IgD-negative memory B cell (primary cell): ENCODE measurements at regions not wholly inside any gene's neighbourhood (a gene's known extent, or its start where the extent isn't known, plus 50 kb on each side); places are given as distances from the start of the nearest gene placed in this dataset.

Experiments
- H3K27ac Mint-ChIP-seq, 3 donors: one replicate each; pipeline ENCODE4 v1.8.0; 2020 to 2022; ENCODE audit warnings: mild to moderate bottlenecking in 3 of 3, mixed read lengths in 3 of 3, moderate library complexity in 1 of 3
- H3K27me3 Mint-ChIP-seq: one replicate; pipeline ENCODE4 v1.8.0; 2021; ENCODE audit warnings: mixed read lengths
- H3K36me3 Mint-ChIP-seq: one replicate; pipeline ENCODE4 v1.8.0; 2020; ENCODE audit warnings: mild to moderate bottlenecking, mixed read lengths
- H3K4me1 Mint-ChIP-seq, 3 donors: one replicate each; pipeline ENCODE4 v1.8.0; 2020 to 2022; ENCODE audit warnings: mixed read lengths in 3 of 3, mild to moderate bottlenecking in 1 of 3
- H3K4me3 Mint-ChIP-seq, 4 donors: one replicate each; pipeline ENCODE4 v1.8.0; 2020 to 2022; ENCODE audit warnings: mild to moderate bottlenecking in 4 of 4, mixed read lengths in 4 of 4, moderate library complexity in 3 of 4
- H3K9me3 Mint-ChIP-seq, 3 donors: one replicate each; pipeline ENCODE4 v1.8.0; 2020 to 2021; ENCODE audit warnings: mixed read lengths in 3 of 3, mild to moderate bottlenecking in 1 of 3

DNA sequence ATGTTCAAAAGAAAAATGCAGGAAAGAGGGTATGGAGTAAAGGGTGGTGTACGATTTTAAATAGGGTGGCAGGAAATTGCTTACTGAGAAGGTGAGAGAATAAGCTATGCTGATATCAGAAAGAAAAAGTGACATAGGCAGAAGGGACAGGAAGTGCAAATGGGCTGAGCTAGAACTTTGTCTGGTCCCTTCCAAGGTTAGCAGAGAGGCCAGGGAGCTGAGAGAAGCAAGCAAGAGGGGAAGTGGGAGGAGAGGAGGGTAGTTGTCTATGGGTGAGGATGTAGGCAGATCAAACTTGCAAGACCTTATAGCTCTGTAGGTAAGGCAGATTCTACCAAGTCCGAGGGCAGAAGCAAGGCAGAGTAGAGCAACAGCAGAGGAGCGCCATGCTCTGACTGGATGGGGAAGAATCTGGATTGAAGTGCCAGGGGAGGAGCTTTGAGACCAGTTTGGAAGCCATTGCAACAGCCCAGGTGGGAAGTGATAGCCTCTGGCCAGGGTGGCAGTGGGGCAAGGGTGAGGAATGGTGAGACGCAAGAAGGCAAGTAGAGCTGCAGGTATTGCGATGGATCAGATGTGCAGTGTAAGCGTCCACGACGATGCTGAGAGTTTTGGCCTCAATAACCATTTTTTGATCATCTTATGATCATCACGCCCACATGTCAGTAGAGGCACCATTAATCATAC lies 134.4 kb upstream of the APCDD1 start:
- Mint-ChIP-seq H3K4me3 (no peak overlapping the region), H3K4me1 (peaks cover 17 to 21% (median 19%) of the 10 kb centered on the region in 3 donors), H3K36me3 (no peaks in the 10 kb centered on the region), H3K9me3 (no peaks in the 10 kb centered on the region), H3K27me3 (no peaks in the 10 kb centered on the region), H3K27ac (no peak overlapping the region)

DNA sequence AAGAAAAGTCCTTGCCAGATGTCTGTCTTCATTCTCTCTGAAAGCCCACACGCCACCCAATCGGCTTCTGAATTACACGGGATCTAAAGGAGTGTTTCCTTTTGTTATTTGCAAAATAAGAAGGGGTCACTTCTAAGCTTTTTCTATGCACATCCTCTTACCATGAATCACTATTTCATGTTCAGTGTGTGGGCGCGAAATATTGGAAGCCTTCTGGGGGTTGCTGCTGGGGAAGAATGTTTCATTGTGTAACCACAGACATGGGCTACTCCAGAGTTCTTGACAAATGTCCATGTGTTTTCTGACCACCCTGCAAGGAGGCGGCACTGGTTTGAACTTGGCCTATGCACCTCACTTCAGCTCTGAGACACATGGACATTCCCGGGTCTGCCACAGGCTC lies 133.6 kb upstream of the APCDD1 start:
- Mint-ChIP-seq H3K9me3 (no peaks in the 10 kb centered on the region), H3K27me3 (no peaks in the 10 kb centered on the region), H3K4me1 (peaks cover 10 to 16% (median 13%) of the 10 kb centered on the region in 3 donors), H3K4me3 (no peak overlapping the region), H3K27ac (no peak overlapping the region), H3K36me3 (no peaks in the 10 kb centered on the region)

DNA sequence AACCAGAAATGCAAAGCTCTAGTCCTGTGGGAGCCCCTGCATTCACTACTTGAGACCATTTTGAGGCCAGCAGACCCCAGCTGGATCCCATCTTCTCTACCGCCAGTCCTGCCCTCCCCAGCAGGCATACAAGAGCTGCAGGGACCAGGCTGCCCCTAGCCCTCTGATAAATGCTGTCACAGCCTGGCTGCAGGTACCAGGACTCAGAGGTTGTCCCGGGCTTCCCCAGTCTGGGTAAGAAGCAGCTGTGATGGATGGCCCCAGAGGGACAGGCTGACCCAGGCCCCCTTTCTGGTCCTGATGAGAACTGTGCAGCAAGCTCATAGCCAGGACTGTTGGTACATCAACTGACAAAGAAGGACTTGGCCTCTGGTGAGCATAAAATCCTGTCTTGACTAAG lies 132.9 kb upstream of the APCDD1 start:
- peaks cover 7 to 15% (median 13%) of the 10 kb centered on the region in 3 donors for H3K4me1 Mint-ChIP-seq
- H3K4me3 Mint-ChIP-seq = no peak overlapping the region
- H3K27ac Mint-ChIP-seq = no peak overlapping the region
- no peaks in the 10 kb centered on the region for H3K27me3 Mint-ChIP-seq
- H3K9me3 Mint-ChIP-seq = no peaks in the 10 kb centered on the region
- H3K36me3 Mint-ChIP-seq = no peaks in the 10 kb centered on the region

- Mint-ChIP-seq H3K27ac (no peak overlapping the region), H3K27me3 (no peaks in the 10 kb centered on the region), H3K36me3 (no peaks in the 10 kb centered on the region), H3K4me3 (no peak overlapping the region), H3K9me3 (peaks cover 0 to under 1% (median 0%) of the 10 kb centered on the region in 3 donors), H3K4me1 (peaks cover 3 to 12% (median 8%) of the 10 kb centered on the region in 3 donors)
Measured at GRCh38 chr18:10322004-10322403, 132.4 kb upstream of the APCDD1 start.

- Mint-ChIP-seq H3K27me3 (no peaks in the 10 kb centered on the region), H3K36me3 (no peaks in the 10 kb centered on the region), H3K4me3 (no peak overlapping the region), H3K4me1 (peaks cover 0 to 7% (median 7%) of the 10 kb centered on the region in 3 donors), H3K27ac (no peak overlapping the region), H3K9me3 (peaks cover 0 to 2% (median 0%) of the 10 kb centered on the region in 3 donors)
Measured at GRCh38 chr18:10322435-10322834, 132.0 kb upstream of the APCDD1 start.

DNA sequence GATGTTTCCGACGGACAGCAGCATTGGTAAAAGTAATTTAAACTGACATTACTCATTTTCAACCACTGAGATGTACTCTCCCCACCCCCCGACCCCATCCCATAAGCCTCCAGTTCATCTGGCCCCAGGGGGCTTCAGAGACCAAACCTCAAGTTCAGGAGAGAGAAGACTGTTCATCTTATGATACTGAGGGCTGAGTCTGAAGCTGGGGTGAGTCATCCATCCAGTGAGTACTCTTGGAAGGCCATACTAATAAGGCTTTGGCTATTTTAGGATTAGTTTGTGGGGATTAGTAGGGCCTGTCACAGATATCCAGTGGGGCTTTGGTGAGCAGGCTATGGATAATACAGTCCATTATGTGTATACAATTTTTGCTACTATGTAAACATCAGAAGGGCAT lies 125.3 kb upstream of the APCDD1 start:
- no peak overlapping the region for H3K4me3 Mint-ChIP-seq
- H3K4me1 Mint-ChIP-seq = no peaks in the 10 kb centered on the region
- no peaks in the 10 kb centered on the region for H3K36me3 Mint-ChIP-seq
- no peaks in the 10 kb centered on the region for H3K27me3 Mint-ChIP-seq
- H3K27ac Mint-ChIP-seq = no peak overlapping the region
- H3K9me3 Mint-ChIP-seq = peaks cover 0 to 3% (median 2%) of the 10 kb centered on the region in 3 donors

DNA sequence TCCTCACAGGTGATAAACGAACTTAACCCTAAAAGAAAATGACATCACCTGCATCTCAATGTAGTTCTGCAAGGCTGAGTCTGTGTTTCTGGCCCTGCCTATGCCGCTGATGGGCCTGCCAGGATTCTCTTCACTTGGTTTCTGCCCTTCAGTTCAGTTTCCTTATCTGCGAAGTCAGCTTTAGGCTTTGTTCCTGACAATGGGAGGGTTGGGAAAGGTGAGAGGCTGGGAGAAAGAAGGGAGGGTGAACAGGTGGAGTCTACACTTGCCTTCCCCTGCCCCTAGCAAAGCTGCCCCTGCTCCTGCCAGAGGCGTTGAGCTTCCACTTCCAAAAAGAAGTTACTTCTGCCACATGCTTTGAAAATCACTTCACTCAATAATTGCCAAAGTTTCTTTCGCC lies 124.0 kb upstream of the APCDD1 start:
- H3K4me3 Mint-ChIP-seq = no peak overlapping the region

GRCh38 chr18:10332452-10332851 lies 122.0 kb upstream of the APCDD1 start:
- H3K4me3 Mint-ChIP-seq = no peak overlapping the region
- no peaks in the 10 kb centered on the region for H3K4me1 Mint-ChIP-seq
- no peak overlapping the region for H3K27ac Mint-ChIP-seq
- H3K9me3 Mint-ChIP-seq = peaks cover 0 to 3% (median 0%) of the 10 kb centered on the region in 3 donors
- no peaks in the 10 kb centered on the region for H3K36me3 Mint-ChIP-seq
- no peaks in the 10 kb centered on the region for H3K27me3 Mint-ChIP-seq

More for the DNA sequence above, 124.0 kb upstream of the APCDD1 start:
- Mint-ChIP-seq H3K4me1 (no peaks in the 10 kb centered on the region), H3K27ac (peak overlapping the region in 1 of 3 donors; percentile 33), H3K27me3 (no peaks in the 10 kb centered on the region), H3K9me3 (peaks cover 0 to 3% (median 2%) of the 10 kb centered on the region in 3 donors), H3K36me3 (no peaks in the 10 kb centered on the region)

- H3K9me3 Mint-ChIP-seq = peaks cover 3 to 4% (median 4%) of the 10 kb centered on the region in 3 donors
- H3K36me3 Mint-ChIP-seq = no peaks in the 10 kb centered on the region
- H3K4me3 Mint-ChIP-seq = no peak overlapping the region
- no peak overlapping the region for H3K27ac Mint-ChIP-seq
- H3K4me1 Mint-ChIP-seq = no peaks in the 10 kb centered on the region
- H3K27me3 Mint-ChIP-seq = no peaks in the 10 kb centered on the region
Measured at GRCh38 chr18:10336749-10337350, 117.6 kb upstream of the APCDD1 start.

- H3K4me3 Mint-ChIP-seq = no peak overlapping the region
Measured at GRCh38 chr18:10340821-10341220, 113.6 kb upstream of the APCDD1 start.

DNA sequence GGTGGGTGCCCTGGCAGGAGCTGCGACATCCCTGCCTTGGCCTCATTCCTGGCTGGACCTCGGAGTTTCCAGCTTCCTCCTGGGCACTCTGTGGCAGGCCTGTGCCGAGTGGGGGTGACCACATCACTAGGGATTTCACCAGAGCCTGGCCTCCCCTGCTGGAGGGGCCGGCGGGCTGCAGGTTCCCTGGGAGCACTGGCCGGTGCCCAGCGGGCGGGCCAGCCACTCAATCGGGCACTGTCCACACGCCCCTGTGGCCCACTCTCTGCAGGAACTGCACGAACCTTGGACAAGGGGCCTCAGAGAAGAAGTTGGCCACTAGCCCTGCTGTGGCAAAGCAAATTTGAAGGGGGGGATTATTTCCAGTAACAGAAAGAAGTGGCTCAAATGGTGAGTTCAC lies 110.7 kb upstream of the APCDD1 start:
- Mint-ChIP-seq H3K4me1 (no peaks in the 10 kb centered on the region), H3K27me3 (peaks cover 2% of the 10 kb centered on the region), H3K27ac (no peak overlapping the region), H3K9me3 (peaks cover 3 to 4% (median 4%) of the 10 kb centered on the region in 3 donors), H3K36me3 (no peaks in the 10 kb centered on the region), H3K4me3 (no peak overlapping the region)

More at GRCh38 chr18:10340821-10341220, 113.6 kb upstream of the APCDD1 start:
- Mint-ChIP-seq H3K9me3 (peaks cover 3 to 4% (median 4%) of the 10 kb centered on the region in 3 donors), H3K27ac (peak overlapping the region in 1 of 3 donors; percentile 84), H3K36me3 (no peaks in the 10 kb centered on the region), H3K4me1 (no peaks in the 10 kb centered on the region), H3K27me3 (peaks cover 2% of the 10 kb centered on the region)

DNA sequence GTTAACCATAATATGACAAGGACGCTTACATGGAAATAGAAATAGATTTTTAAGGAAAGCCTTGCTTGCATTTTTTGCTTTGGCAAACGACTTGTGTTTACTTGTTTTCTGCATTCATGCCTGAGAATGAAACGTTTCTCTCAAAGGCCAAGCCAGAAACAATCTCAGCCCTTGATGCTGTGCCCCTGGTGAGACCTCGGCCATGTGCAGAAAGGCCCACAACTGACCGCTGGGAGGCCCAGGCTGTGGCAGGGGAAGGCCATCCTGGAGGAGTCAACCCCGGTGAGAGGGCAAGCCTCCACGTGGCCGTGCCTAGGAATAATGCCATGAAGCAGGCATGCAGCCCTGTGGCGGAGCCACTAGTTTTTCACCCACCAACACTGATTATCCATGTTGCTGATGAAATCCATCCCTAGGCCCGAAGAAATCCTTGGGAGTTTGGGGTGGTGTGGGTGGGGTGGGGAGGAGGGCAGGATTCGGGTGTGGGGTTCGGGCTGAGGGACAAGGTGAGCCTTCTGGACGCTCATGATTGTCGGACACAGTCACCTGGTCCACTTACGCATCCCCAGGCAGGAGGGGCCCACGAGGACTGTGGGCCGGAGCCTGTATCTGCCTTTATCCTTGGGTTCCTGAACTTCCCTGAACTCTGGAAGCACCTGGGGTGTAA lies 107.6 kb upstream of the APCDD1 start:
- no peaks in the 10 kb centered on the region for H3K4me1 Mint-ChIP-seq
- no peaks in the 10 kb centered on the region for H3K9me3 Mint-ChIP-seq
- H3K36me3 Mint-ChIP-seq = peaks cover 2% of the 10 kb centered on the region
- H3K27ac Mint-ChIP-seq = no peak overlapping the region
- H3K27me3 Mint-ChIP-seq = peaks cover 2% of the 10 kb centered on the region
- no peak overlapping the region for H3K4me3 Mint-ChIP-seq

- peaks cover 2% of the 10 kb centered on the region for H3K36me3 Mint-ChIP-seq
- H3K4me1 Mint-ChIP-seq = peaks cover 0 to 1% (median 0%) of the 10 kb centered on the region in 3 donors
- no peak overlapping the region for H3K4me3 Mint-ChIP-seq
- H3K27ac Mint-ChIP-seq = no peak overlapping the region
- peaks cover 2% of the 10 kb centered on the region for H3K27me3 Mint-ChIP-seq
- no peaks in the 10 kb centered on the region for H3K9me3 Mint-ChIP-seq
Measured at GRCh38 chr18:10349561-10349960, 104.9 kb upstream of the APCDD1 start.

DNA sequence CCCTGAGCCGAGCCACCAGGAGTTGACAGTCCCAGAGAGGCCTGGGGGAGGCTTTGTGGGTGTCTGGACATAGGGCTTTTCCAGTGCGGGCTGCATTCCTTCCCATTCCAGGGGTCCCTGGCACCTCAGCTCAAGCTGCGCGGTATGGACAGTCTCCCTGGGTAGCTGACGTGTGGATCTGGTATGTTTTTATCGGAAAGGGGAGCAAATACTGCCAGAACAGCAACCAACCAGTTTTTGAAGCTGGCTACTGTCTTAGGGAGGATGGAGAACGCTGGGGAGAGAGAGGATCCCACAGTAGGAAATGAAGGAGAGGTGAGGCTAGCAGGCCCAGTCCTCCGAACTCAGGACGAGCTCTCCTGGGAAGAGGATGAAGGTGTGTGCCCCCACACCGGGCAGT lies 103.8 kb upstream of the APCDD1 start:
- H3K27ac Mint-ChIP-seq = no peak overlapping the region
- no peak overlapping the region for H3K4me3 Mint-ChIP-seq
- H3K36me3 Mint-ChIP-seq = peaks cover 2% of the 10 kb centered on the region
- H3K27me3 Mint-ChIP-seq = peaks cover 2% of the 10 kb centered on the region
- peaks cover 0 to under 1% (median 0%) of the 10 kb centered on the region in 3 donors for H3K9me3 Mint-ChIP-seq
- H3K4me1 Mint-ChIP-seq = peaks cover 0 to 1% (median 0%) of the 10 kb centered on the region in 3 donors

GRCh38 chr18:10351219-10351818 lies 103.1 kb upstream of the APCDD1 start:
- peaks cover 2% of the 10 kb centered on the region for H3K36me3 Mint-ChIP-seq
- H3K9me3 Mint-ChIP-seq = peaks cover 0 to 7% (median 0%) of the 10 kb centered on the region in 3 donors
- H3K4me1 Mint-ChIP-seq = peaks cover 0 to 1% (median 0%) of the 10 kb centered on the region in 3 donors
- H3K27ac Mint-ChIP-seq = no peak overlapping the region
- peaks cover 2% of the 10 kb centered on the region for H3K27me3 Mint-ChIP-seq
- no peak overlapping the region for H3K4me3 Mint-ChIP-seq
